Activated CD8-positive, alpha-beta memory T cell treated with anti-CD3 and anti-CD28 coated beads, Interleukin-2, amount 10 ng/mL, durations not matched to agents 7 days and 5 days (primary cell): ENCODE measurements at regions not wholly inside any gene's neighbourhood (a gene's known extent, or its start where the extent isn't known, plus 50 kb on each side); places are given as distances from the start of the nearest gene placed in this dataset.

Source experiments
- ATAC-seq: fragments of 150-1000 bp; cut with Tn5 transposase; one replicate; pipeline ENCODE4 v1.10.0; 2021; ENCODE audit warnings: moderate library complexity
- CTCF ChIA-PET: fragments of 350-600 bp; sonication (Branson Sonifier 250); formaldehyde crosslinking; loops from one replicate; lab custom pipeline; 2021; ENCODE audit warnings: antibody characterized with exemption; lab: Charles Lee
- DNase-seq: peaks from one replicate; pipeline ENCODE4 v3.0.0-alpha.2; 2020
- H3K27ac Mint-ChIP-seq: one replicate; pipeline ENCODE4 v1.8.0; 2021; ENCODE audit warnings: mild to moderate bottlenecking, mixed read lengths
- H3K27me3 Mint-ChIP-seq: one replicate; pipeline ENCODE4 v1.8.0; 2021; ENCODE audit warnings: mixed read lengths
- H3K36me3 Mint-ChIP-seq: one replicate; pipeline ENCODE4 v1.8.0; 2021; ENCODE audit warnings: mild to moderate bottlenecking, mixed read lengths
- H3K4me1 Mint-ChIP-seq: one replicate; pipeline ENCODE4 v1.8.0; 2021; ENCODE audit warnings: mixed read lengths
- H3K4me3 Mint-ChIP-seq: one replicate; pipeline ENCODE4 v1.8.0; 2021; ENCODE audit warnings: mild to moderate bottlenecking, moderate library complexity, mixed read lengths
- H3K9me3 Mint-ChIP-seq: one replicate; pipeline ENCODE4 v1.8.0; 2022; ENCODE audit warnings: low read depth, mixed read lengths

- Mint-ChIP-seq H3K4me3 (no peak overlapping the region), H3K4me1 (no peaks in the 10 kb centered on the region), H3K27me3 (no peaks in the 10 kb centered on the region), H3K27ac (no peak overlapping the region), H3K9me3 (no peaks in the 10 kb centered on the region), H3K36me3 (no peaks in the 10 kb centered on the region)
- ATAC-seq = no peak
- CTCF ChIA-PET = no interaction called here
- no peak for DNase-seq
These were observed 484.9 kb downstream of the BUD13 start for GRCh38 chr11:116287866-116288265.

DNA sequence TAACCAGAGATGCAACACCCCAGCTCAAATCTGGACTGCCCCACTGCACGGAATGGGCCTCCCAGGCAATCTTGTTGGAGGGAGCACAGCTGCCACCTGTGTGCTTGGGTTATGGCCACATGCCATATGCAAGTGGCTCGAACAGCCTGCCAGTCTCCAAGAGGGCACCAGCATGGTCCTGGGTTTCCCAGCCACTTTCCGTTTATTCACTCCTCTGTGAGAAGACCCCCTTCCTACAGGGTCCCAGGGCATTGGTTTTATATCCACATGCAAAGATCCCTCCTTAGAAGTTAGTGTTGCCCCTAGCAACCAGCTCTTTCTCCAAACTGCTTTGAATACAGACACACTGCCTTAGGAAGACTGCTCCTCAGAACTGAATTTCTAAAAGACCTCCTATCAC is 487.8 kb downstream of the BUD13 start:
- no peaks in the 10 kb centered on the region for H3K27me3 Mint-ChIP-seq
- H3K27ac Mint-ChIP-seq = no peak overlapping the region
- H3K36me3 Mint-ChIP-seq = no peaks in the 10 kb centered on the region
- H3K4me3 Mint-ChIP-seq = no peak overlapping the region
- H3K9me3 Mint-ChIP-seq = no peaks in the 10 kb centered on the region
- H3K4me1 Mint-ChIP-seq = no peaks in the 10 kb centered on the region
- CTCF ChIA-PET = no interaction called here
- DNase-seq (no peak), ATAC-seq (no peak)

GRCh38 chr11:116283300-116283699 is 489.5 kb downstream of the BUD13 start:
- H3K4me1 Mint-ChIP-seq = no peaks in the 10 kb centered on the region
- no peaks in the 10 kb centered on the region for H3K9me3 Mint-ChIP-seq
- CTCF ChIA-PET = no interaction called here
- no peaks in the 10 kb centered on the region for H3K36me3 Mint-ChIP-seq
- no peak overlapping the region for H3K27ac Mint-ChIP-seq
- DNase-seq (no peak), ATAC-seq (no peak)
- no peaks in the 10 kb centered on the region for H3K27me3 Mint-ChIP-seq
- no peak overlapping the region for H3K4me3 Mint-ChIP-seq

DNA sequence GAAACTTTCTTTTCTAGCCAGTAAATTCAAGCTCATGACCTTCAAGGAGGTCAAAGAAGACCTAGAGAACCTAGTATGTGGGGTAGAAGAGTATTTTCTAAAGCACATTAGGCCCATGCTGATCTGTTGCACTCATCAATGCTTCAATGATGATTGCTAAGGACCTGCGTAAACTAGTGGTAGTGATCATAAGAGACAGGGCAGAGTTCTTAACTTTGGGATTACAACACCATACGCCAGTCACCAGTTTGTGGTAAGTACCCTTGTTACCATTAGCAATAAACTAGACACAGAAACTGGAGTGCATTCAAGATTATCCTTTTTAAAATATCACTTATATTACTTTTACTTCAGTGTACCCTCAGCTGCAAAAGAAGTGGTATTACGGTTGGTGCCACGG is 490.3 kb downstream of the BUD13 start:
- CTCF ChIA-PET = no interaction called here
- Mint-ChIP-seq H3K36me3 (no peaks in the 10 kb centered on the region), H3K27ac (no peak overlapping the region), H3K4me1 (no peaks in the 10 kb centered on the region), H3K4me3 (no peak overlapping the region), H3K27me3 (no peaks in the 10 kb centered on the region), H3K9me3 (no peaks in the 10 kb centered on the region)
- ATAC-seq (no peak), DNase-seq (no peak)

GRCh38 chr11:116281173-116282160 is 491.3 kb downstream of the BUD13 start:
- CTCF ChIA-PET = no interaction called here
- Mint-ChIP-seq H3K27ac (no peak overlapping the region), H3K27me3 (no peaks in the 10 kb centered on the region), H3K36me3 (no peaks in the 10 kb centered on the region), H3K4me1 (no peaks in the 10 kb centered on the region), H3K9me3 (no peaks in the 10 kb centered on the region), H3K4me3 (no peak overlapping the region)
- DNase-seq (no peak), ATAC-seq (no peak)

GRCh38 chr11:116279511-116279910 is 493.3 kb downstream of the BUD13 start:
- Mint-ChIP-seq H3K36me3 (no peaks in the 10 kb centered on the region), H3K9me3 (no peaks in the 10 kb centered on the region), H3K27ac (no peak overlapping the region), H3K4me1 (no peaks in the 10 kb centered on the region), H3K4me3 (no peak overlapping the region), H3K27me3 (no peaks in the 10 kb centered on the region)
- DNase-seq (no peak), ATAC-seq (no peak)
- CTCF ChIA-PET = no interaction called here

GRCh38 chr11:116278076-116278475 is 494.7 kb downstream of the BUD13 start:
- Mint-ChIP-seq H3K4me3 (no peak overlapping the region), H3K27me3 (no peaks in the 10 kb centered on the region)
- CTCF ChIA-PET = interaction anchor here (1.2 kb wide), 1 partner anchor 12 kb away, joined by 3 read pairs; no protein-coding TSS in a partner anchor

DNA sequence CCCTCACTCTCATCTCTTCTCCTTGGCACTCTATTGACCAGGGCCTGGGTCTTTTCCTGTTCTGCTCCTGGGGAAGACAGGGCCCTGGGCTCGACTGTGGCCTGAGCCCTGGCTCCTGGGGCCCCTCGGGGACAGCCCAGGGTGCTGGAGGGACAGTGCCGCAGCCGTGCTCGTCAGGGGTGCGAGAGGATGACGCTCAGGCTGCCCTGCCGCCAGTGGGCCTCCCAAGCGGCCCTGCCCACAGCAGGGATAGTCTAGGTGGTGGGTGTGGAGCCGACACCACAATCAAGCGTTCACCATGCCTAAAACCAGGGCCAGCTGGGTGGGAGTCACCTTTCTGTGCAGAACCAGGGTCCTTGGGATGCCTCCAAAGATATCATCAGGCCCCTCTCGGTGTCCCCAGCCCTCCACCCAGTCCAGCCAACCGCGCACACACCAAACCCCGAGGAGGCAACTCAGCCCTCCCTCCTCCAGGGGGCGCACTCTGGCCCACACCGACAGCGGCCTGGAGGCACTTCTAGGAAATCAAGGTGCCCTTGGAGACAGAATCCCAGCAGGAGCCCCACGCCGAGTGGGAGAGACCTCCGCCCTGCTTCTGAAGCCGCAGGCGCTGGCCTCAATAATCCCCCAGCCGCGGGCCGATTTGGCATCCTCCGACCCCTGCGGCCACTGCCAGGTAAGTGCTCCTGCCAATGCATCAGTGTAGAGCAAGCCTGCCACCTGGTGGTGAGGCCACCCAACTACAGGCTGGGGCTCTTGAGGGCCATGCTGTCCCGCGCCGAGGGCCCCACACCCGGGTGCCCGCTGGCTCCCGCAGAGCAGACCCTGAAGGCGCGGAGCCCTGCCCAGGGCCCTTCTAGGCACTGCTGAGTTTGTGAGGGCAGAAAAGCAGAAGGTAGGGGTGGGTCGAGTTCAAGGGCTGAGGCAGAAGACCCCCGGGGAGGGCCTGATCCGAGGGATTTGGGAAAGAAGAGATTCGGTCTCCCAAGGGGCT is 496.4 kb downstream of the BUD13 start:
- H3K27me3 Mint-ChIP-seq = no peaks in the 10 kb centered on the region
- no peaks in the 10 kb centered on the region for H3K4me1 Mint-ChIP-seq
- CTCF ChIA-PET = interaction anchor here (1.2 kb wide), 1 partner anchor 9 kb away, joined by 3 read pairs; no protein-coding TSS in a partner anchor
- H3K27ac Mint-ChIP-seq = no peak overlapping the region
- H3K4me3 Mint-ChIP-seq = no peak overlapping the region
- H3K9me3 Mint-ChIP-seq = no peaks in the 10 kb centered on the region
- peak; percentile 81 for DNase-seq
- peak; percentile 85 for ATAC-seq
- no peaks in the 10 kb centered on the region for H3K36me3 Mint-ChIP-seq

More at GRCh38 chr11:116278076-116278475, 494.7 kb downstream of the BUD13 start:
- Mint-ChIP-seq H3K36me3 (no peaks in the 10 kb centered on the region), H3K27ac (no peak overlapping the region), H3K9me3 (no peaks in the 10 kb centered on the region), H3K4me1 (no peaks in the 10 kb centered on the region)
- DNase-seq (no peak), ATAC-seq (no peak)

DNA sequence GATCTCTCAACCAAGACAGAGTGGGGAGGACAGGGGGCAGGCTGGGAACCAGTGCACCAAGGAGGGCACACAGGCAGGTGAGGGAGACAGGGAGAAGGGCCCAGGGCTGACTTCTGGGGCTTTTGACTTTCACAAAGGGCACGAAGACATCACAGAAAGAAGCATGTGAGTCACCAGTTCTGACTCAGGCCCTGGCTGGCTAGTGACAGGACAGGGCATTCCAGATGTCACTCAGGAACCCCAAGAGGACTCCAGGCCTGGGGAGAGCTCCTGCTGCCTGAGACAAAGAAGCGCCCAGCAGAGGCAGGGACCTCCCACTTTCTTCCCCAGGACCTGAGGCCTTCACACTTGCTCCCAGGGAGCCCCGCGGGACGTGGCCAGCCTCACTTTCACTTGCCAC is 497.2 kb downstream of the BUD13 start:
- no peak overlapping the region for H3K27ac Mint-ChIP-seq

GRCh38 chr11:116274521-116274920 is 498.3 kb downstream of the BUD13 start:
- H3K27ac Mint-ChIP-seq = no peak overlapping the region
- no peaks in the 10 kb centered on the region for H3K27me3 Mint-ChIP-seq
- H3K4me3 Mint-ChIP-seq = no peak overlapping the region
- H3K36me3 Mint-ChIP-seq = no peaks in the 10 kb centered on the region
- DNase-seq (no peak), ATAC-seq (no peak)
- H3K4me1 Mint-ChIP-seq = no peaks in the 10 kb centered on the region
- CTCF ChIA-PET = no interaction called here
- H3K9me3 Mint-ChIP-seq = no peaks in the 10 kb centered on the region

More for the DNA sequence above, 497.2 kb downstream of the BUD13 start:
- ATAC-seq (no peak), DNase-seq (no peak)
- Mint-ChIP-seq H3K27me3 (no peaks in the 10 kb centered on the region), H3K4me3 (no peak overlapping the region), H3K9me3 (no peaks in the 10 kb centered on the region), H3K36me3 (no peaks in the 10 kb centered on the region), H3K4me1 (no peaks in the 10 kb centered on the region)
- CTCF ChIA-PET = interaction anchor here (1.2 kb wide), 1 partner anchor 8 kb away, joined by 3 read pairs; no protein-coding TSS in a partner anchor

DNA sequence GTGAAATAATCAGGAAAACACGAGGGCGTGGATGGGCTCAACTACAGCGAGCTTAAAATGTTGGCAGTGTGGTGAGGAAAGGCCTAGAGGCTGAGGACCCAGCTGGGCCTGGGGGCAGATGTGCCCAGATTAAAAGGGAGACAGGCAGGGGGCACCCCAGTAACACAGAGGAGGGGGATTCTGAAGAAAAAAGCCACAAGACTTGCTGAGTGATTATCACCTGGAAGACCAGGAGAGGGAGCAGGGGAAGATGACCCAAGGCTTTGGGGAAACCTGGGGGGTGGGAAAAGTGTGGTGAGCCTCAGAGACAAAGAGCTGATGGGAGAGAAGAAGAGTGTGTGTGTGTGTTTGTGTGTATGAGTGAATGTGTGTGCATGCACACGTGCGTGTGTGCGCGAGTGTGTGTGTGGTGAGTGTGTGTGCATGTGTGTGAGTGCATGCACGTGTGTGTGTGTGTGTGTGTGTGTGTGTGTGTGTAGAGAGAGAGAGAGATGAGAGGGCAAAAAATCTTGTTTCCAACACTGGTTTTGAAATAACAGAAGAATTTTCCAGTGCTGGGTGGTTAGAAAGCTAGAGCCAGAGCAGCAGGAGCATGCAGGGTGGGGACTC is 500.5 kb downstream of the BUD13 start:
- H3K36me3 Mint-ChIP-seq = no peaks in the 10 kb centered on the region
- no peak overlapping the region for H3K4me3 Mint-ChIP-seq
- ATAC-seq = no peak
- DNase-seq = no peak
- CTCF ChIA-PET = no interaction called here
- H3K27me3 Mint-ChIP-seq = no peaks in the 10 kb centered on the region
- H3K9me3 Mint-ChIP-seq = no peaks in the 10 kb centered on the region
- H3K4me1 Mint-ChIP-seq = no peaks in the 10 kb centered on the region
- H3K27ac Mint-ChIP-seq = no peak overlapping the region

- no peak overlapping the region for H3K4me3 Mint-ChIP-seq
- no peaks in the 10 kb centered on the region for H3K9me3 Mint-ChIP-seq
- ATAC-seq = no peak
- H3K36me3 Mint-ChIP-seq = no peaks in the 10 kb centered on the region
- CTCF ChIA-PET = interaction anchor here (0.6 kb wide), 1 partner anchor 1149 kb away, joined by 3 read pairs; no protein-coding TSS in a partner anchor
- DNase-seq = no peak
- H3K27ac Mint-ChIP-seq = no peak overlapping the region
- no peaks in the 10 kb centered on the region for H3K4me1 Mint-ChIP-seq
- no peaks in the 10 kb centered on the region for H3K27me3 Mint-ChIP-seq
These were observed 501.3 kb downstream of the BUD13 start for GRCh38 chr11:116271479-116271878.

- H3K36me3 Mint-ChIP-seq = no peaks in the 10 kb centered on the region
- H3K27ac Mint-ChIP-seq = no peak overlapping the region
- CTCF ChIA-PET = interaction anchor here (0.9 kb wide), 1 partner anchor 9 kb away, joined by 3 read pairs; no protein-coding TSS in a partner anchor
- no peaks in the 10 kb centered on the region for H3K27me3 Mint-ChIP-seq
- ATAC-seq = no peak
- no peaks in the 10 kb centered on the region for H3K4me1 Mint-ChIP-seq
- DNase-seq = no peak
- no peak overlapping the region for H3K4me3 Mint-ChIP-seq
- no peaks in the 10 kb centered on the region for H3K9me3 Mint-ChIP-seq
These were observed 505.6 kb downstream of the BUD13 start for GRCh38 chr11:116267146-116267545.
